ENCODE measurements at regions not wholly inside any gene's neighbourhood (a gene's known extent, or its start where the extent isn't known, plus 50 kb on each side); places are given as distances from the start of the nearest gene placed in this dataset.

DNA sequence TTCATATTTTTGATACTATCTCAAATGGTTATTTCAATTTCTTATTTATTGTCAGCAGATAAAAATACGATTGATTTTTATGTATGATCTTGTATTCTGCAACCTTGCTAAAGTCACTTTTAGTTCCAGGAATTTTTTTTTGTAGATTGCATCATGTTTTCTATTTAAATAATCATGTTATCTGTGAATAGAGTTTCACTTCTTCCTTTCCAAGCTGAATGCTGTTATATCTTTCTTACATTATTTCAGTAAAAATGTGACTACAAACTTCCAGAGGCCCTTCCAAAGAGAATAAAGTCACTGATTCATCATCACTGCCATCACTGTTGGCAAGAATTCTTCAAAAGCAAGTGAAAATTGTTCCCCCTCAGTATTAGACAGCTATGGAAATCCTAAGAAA lies 104.7 kb upstream of the RAP1B start:
- DNase-seq (ENCODE audit: extremely low spot score, unreplicated experiment) = no peak
- H3K27ac Mint-ChIP-seq (ENCODE audit: unreplicated experiment) = no peak overlapping the region
- peaks cover 3% of the 10 kb centered on the region for H3K9me3 Mint-ChIP-seq (ENCODE audit: unreplicated experiment)
- no peak overlapping the region for H3K4me3 Mint-ChIP-seq (ENCODE audit: unreplicated experiment)
- TF ChIP-seq, protein P1, sequence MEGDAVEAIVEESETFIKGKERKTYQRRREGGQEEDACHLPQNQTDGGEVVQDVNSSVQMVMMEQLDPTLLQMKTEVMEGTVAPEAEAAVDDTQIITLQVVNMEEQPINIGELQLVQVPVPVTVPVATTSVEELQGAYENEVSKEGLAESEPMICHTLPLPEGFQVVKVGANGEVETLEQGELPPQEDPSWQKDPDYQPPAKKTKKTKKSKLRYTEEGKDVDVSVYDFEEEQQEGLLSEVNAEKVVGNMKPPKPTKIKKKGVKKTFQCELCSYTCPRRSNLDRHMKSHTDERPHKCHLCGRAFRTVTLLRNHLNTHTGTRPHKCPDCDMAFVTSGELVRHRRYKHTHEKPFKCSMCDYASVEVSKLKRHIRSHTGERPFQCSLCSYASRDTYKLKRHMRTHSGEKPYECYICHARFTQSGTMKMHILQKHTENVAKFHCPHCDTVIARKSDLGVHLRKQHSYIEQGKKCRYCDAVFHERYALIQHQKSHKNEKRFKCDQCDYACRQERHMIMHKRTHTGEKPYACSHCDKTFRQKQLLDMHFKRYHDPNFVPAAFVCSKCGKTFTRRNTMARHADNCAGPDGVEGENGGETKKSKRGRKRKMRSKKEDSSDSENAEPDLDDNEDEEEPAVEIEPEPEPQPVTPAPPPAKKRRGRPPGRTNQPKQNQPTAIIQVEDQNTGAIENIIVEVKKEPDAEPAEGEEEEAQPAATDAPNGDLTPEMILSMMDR (IDR thresholded peaks at IDR 0.05) = no peak
- no peaks in the 10 kb centered on the region for H3K27me3 Mint-ChIP-seq (ENCODE audit: unreplicated experiment)
- peaks cover 15% of the 10 kb centered on the region for H3K4me1 Mint-ChIP-seq (ENCODE audit: unreplicated experiment)
- no peaks in the 10 kb centered on the region for H3K36me3 Mint-ChIP-seq (ENCODE audit: unreplicated experiment)

DNA sequence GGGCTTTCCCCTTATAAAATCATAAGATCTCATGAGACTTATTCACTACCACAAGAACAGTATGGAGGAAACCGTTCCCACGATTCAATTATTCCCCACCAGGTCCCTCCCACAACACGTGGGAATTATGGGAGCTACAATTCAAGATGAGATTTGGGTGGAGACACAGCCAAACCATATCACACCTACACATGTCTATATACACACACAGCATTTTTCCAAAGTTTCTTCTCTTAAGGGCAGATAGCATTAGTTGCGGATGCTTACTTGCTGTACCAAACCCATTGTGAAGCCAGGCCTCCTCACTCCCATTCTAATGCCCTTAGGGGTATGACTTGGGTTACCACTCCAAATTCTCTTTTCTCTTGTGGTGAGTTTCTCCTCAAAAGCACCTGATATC lies 104.1 kb upstream of the RAP1B start:
- Mint-ChIP-seq H3K4me1 (ENCODE audit: unreplicated experiment) (peaks cover 20% of the 10 kb centered on the region), H3K4me3 (ENCODE audit: unreplicated experiment) (no peak overlapping the region), H3K36me3 (ENCODE audit: unreplicated experiment) (no peaks in the 10 kb centered on the region), H3K27me3 (ENCODE audit: unreplicated experiment) (no peaks in the 10 kb centered on the region), H3K27ac (ENCODE audit: unreplicated experiment) (no peak overlapping the region), H3K9me3 (ENCODE audit: unreplicated experiment) (peaks cover 3% of the 10 kb centered on the region)
- TF ChIP-seq, protein P1 (IDR thresholded peaks at IDR 0.05) = no peak
- DNase-seq (ENCODE audit: extremely low spot score, unreplicated experiment) = no peak

DNA sequence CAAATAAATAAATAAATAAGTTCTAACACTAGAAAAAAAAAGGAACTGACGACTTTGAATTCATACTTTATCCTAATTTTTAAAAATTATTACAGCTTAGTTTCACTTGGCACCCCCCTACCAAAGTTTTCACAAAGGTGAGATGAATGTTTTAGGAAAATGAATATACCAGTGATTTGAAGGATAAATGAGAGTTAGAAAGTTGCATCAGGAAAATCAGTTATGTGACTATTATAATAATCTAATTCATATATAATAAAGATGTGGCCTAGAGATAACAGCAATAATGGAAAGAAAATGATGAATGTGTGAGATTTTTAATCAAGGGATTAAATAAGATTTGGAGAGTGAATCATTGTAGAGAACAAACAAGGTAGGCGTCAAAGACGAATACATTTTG lies 103.0 kb upstream of the RAP1B start:
- no peak overlapping the region for H3K27ac Mint-ChIP-seq (ENCODE audit: unreplicated experiment)
- no peaks in the 10 kb centered on the region for H3K36me3 Mint-ChIP-seq (ENCODE audit: unreplicated experiment)
- peaks cover 3% of the 10 kb centered on the region for H3K9me3 Mint-ChIP-seq (ENCODE audit: unreplicated experiment)
- no peak for DNase-seq (ENCODE audit: extremely low spot score, unreplicated experiment)
- no peaks in the 10 kb centered on the region for H3K27me3 Mint-ChIP-seq (ENCODE audit: unreplicated experiment)
- no peak overlapping the region for H3K4me3 Mint-ChIP-seq (ENCODE audit: unreplicated experiment)
- TF ChIP-seq, protein P1 (IDR thresholded peaks at IDR 0.05) = no peak
- peaks cover 20% of the 10 kb centered on the region for H3K4me1 Mint-ChIP-seq (ENCODE audit: unreplicated experiment)

DNA sequence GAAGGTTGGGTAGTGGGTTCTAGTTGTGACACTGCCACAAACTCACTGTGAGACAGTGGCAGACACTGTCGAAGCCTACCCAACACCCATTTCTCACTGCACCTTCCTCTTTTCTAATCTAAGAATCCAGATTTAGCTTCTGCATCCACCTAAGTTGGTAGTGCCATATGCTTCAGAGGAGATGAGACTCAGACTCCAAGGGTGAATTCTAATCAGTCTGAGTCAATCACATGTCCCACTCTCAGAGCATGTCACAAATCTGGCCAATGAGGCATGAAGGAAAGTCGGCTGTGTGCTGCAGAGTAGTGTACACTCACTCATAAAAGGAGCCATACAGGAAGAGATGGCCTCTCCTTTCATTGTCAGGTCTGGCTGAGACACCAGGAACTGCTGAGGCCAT lies 102.1 kb upstream of the RAP1B start:
- TF ChIP-seq, protein P1 (IDR thresholded peaks at IDR 0.05) = no peak
- peaks cover 20% of the 10 kb centered on the region for H3K4me1 Mint-ChIP-seq (ENCODE audit: unreplicated experiment)
- DNase-seq (ENCODE audit: extremely low spot score, unreplicated experiment) = no peak
- H3K9me3 Mint-ChIP-seq (ENCODE audit: unreplicated experiment) = peaks cover 3% of the 10 kb centered on the region
- H3K27me3 Mint-ChIP-seq (ENCODE audit: unreplicated experiment) = no peaks in the 10 kb centered on the region
- no peak overlapping the region for H3K4me3 Mint-ChIP-seq (ENCODE audit: unreplicated experiment)
- no peaks in the 10 kb centered on the region for H3K36me3 Mint-ChIP-seq (ENCODE audit: unreplicated experiment)
- H3K27ac Mint-ChIP-seq (ENCODE audit: unreplicated experiment) = no peak overlapping the region

DNA sequence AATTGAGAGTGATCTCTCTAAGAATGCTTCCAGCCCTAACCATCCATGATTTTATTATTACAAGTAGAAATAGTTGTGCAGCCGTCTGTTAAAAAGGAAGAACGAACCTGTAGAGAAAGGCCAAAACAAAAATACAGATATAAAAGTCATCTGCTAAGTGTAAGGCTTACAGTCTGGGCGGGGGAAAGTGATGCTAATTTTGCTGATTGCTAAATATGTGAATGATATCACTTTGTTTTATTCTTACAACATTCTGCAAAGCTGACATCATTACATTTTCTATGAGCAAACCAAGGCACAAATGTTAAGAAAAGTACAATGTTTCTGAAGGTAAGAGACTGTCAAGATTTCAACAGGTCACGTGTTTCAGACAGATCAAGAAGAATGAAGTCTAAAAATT lies 101.5 kb upstream of the RAP1B start:
- Mint-ChIP-seq H3K36me3 (ENCODE audit: unreplicated experiment) (no peaks in the 10 kb centered on the region), H3K27me3 (ENCODE audit: unreplicated experiment) (no peaks in the 10 kb centered on the region), H3K4me3 (ENCODE audit: unreplicated experiment) (no peak overlapping the region), H3K4me1 (ENCODE audit: unreplicated experiment) (peaks cover 20% of the 10 kb centered on the region), H3K9me3 (ENCODE audit: unreplicated experiment) (peaks cover 3% of the 10 kb centered on the region), H3K27ac (ENCODE audit: unreplicated experiment) (no peak overlapping the region)
- no peak for DNase-seq (ENCODE audit: extremely low spot score, unreplicated experiment)
- TF ChIP-seq, protein P1 (IDR thresholded peaks at IDR 0.05) = no peak
